NCI-H146 treated with DMSO at 0.1 percent for 48 hours (cell line): ENCODE measurements at regions not wholly inside any gene's neighbourhood (a gene's known extent, or its start where the extent isn't known, plus 50 kb on each side); places are given as distances from the start of the nearest gene placed in this dataset.
"Not testable (repeated sequence)": the region's sequence is repeated elsewhere in the genome, so short reads cannot be mapped to it uniquely, and the experiment has no call there.

Experiments
- DNase-seq: peaks from one replicate; lab custom pipeline; 2025; ENCODE audit not compliant: unreplicated experiment; lab: John Stamatoyannopoulos, UW

GRCh38 chr7:130943336-130943901 lies 209.4 kb upstream of the KLF14 start:
- no peak for DNase-seq

GRCh38 chr7:130943981-130944380 lies 210.0 kb upstream of the KLF14 start:
- no peak for DNase-seq

- DNase-seq = no peak
These were observed 211.0 kb upstream of the KLF14 start for GRCh38 chr7:130944997-130945396.

- no peak for DNase-seq
These were observed 211.4 kb upstream of the KLF14 start for GRCh38 chr7:130945411-130945811.

GRCh38 chr7:130946114-130946513 lies 212.1 kb upstream of the KLF14 start:
- no peak for DNase-seq

- no peak for DNase-seq
These were observed 214.0 kb upstream of the KLF14 start for GRCh38 chr7:130947792-130948580.

GRCh38 chr7:130948822-130949221 lies 214.8 kb upstream of the KLF14 start:
- no peak for DNase-seq

- no peak for DNase-seq
These were observed 215.5 kb upstream of the KLF14 start for GRCh38 chr7:130949550-130949949.

- no peak for DNase-seq
These were observed 216.0 kb upstream of the KLF14 start for GRCh38 chr7:130950054-130950453.

- DNase-seq = no peak
These were observed 216.7 kb upstream of the KLF14 start for GRCh38 chr7:130950741-130951140.

GRCh38 chr7:130951303-130951975 lies 217.4 kb upstream of the KLF14 start:
- no peak for DNase-seq

GRCh38 chr7:130951976-130952876 lies 218.2 kb upstream of the KLF14 start:
- DNase-seq = no peak

- DNase-seq = no peak
These were observed 219.2 kb upstream of the KLF14 start for GRCh38 chr7:130953196-130953595.

- no peak for DNase-seq
These were observed 221.0 kb upstream of the KLF14 start for GRCh38 chr7:130954918-130955564.

- no peak for DNase-seq
These were observed 221.5 kb upstream of the KLF14 start for GRCh38 chr7:130955565-130955919.

- DNase-seq = no peak
These were observed 222.6 kb upstream of the KLF14 start for GRCh38 chr7:130956417-130957136.

- DNase-seq = no peak
These were observed 223.1 kb upstream of the KLF14 start for GRCh38 chr7:130957137-130957513.

GRCh38 chr7:130957722-130958435 lies 223.9 kb upstream of the KLF14 start:
- not testable (repeated sequence) for DNase-seq

GRCh38 chr7:130958846-130959245 lies 224.8 kb upstream of the KLF14 start:
- DNase-seq = no peak
